Brain microvascular endothelial cell (primary cell): ENCODE measurements at regions not wholly inside any gene's neighbourhood (a gene's known extent, or its start where the extent isn't known, plus 50 kb on each side); places are given as distances from the start of the nearest gene placed in this dataset.
"Not testable (repeated sequence)": the region's sequence is repeated elsewhere in the genome, so short reads cannot be mapped to it uniquely, and the experiment has no call there.

Experiments used
- DNase-seq: peaks from one replicate; pipeline ENCODE4 v3.0.0-alpha.2; 2020
- H3K27ac ChIP-seq: fragments of 250-450 bp; sonication (Bioruptor Pico); 2 replicates; pipeline ENCODE4 v1.5.1; 2020; ENCODE audit warnings: mild to moderate bottlenecking, moderate library complexity
- H3K27me3 ChIP-seq: fragments of 250-450 bp; sonication (Bioruptor Pico); replicated peaks from 2 replicates; pipeline ENCODE4 v1.5.1; 2020; ENCODE audit warnings: mild to moderate bottlenecking
- H3K36me3 ChIP-seq: fragments of 250-450 bp; sonication (Bioruptor Pico); replicated peaks from 2 replicates; pipeline ENCODE4 v1.5.1; 2020; ENCODE audit warnings: mild to moderate bottlenecking
- H3K4me3 ChIP-seq: 2 replicates; pipeline ENCODE4 v1.5.1; 2011; ENCODE audit warnings: low read depth, mild to moderate bottlenecking, control low read depth, low read length, moderate library complexity
- in situ Hi-C: cut with HindIII; loops from 2 replicates; pipeline ENCODE4 v1.10.0; 2017; ENCODE audit warnings: low sequenced_read_pairs, low pct_ligation_motif_present
- TF ChIP-seq, protein P1 (sequence below): IDR thresholded peaks from 2 replicates; pipeline ENCODE4 v1.5.1; 2011; ENCODE audit warnings: low read depth, mild to moderate bottlenecking, moderate library complexity, low read length, control low read depth, inconsistent platforms; ENCODE audit errors: missing control alignments

DNA sequence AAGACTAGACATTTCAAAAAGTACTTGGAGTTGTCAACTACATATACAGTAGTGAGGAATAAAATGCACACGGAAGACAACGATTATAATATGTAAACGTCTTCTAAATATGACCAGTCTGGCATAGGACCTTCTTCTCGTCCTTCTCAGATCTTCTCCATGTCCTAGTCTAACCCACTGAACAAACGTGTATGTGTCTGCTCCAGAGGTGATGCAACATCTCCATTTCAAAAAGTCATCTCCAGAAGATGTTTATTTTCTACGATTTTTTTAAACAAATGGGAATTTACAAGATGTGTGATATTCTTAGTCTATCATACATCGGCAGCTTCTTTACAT is 89.9 kb downstream of the GPX5 start:
- Histone ChIP-seq H3K36me3 (no peaks in the 10 kb centered on the region), H3K27me3 (peaks cover 2% of the 10 kb centered on the region), H3K27ac (no peak overlapping the region), H3K4me3 (no peak overlapping the region)
- in situ Hi-C loops, result no loop called here
- TF ChIP-seq, protein P1, sequence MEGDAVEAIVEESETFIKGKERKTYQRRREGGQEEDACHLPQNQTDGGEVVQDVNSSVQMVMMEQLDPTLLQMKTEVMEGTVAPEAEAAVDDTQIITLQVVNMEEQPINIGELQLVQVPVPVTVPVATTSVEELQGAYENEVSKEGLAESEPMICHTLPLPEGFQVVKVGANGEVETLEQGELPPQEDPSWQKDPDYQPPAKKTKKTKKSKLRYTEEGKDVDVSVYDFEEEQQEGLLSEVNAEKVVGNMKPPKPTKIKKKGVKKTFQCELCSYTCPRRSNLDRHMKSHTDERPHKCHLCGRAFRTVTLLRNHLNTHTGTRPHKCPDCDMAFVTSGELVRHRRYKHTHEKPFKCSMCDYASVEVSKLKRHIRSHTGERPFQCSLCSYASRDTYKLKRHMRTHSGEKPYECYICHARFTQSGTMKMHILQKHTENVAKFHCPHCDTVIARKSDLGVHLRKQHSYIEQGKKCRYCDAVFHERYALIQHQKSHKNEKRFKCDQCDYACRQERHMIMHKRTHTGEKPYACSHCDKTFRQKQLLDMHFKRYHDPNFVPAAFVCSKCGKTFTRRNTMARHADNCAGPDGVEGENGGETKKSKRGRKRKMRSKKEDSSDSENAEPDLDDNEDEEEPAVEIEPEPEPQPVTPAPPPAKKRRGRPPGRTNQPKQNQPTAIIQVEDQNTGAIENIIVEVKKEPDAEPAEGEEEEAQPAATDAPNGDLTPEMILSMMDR, result no peak
- DNase-seq, result no peak

DNA sequence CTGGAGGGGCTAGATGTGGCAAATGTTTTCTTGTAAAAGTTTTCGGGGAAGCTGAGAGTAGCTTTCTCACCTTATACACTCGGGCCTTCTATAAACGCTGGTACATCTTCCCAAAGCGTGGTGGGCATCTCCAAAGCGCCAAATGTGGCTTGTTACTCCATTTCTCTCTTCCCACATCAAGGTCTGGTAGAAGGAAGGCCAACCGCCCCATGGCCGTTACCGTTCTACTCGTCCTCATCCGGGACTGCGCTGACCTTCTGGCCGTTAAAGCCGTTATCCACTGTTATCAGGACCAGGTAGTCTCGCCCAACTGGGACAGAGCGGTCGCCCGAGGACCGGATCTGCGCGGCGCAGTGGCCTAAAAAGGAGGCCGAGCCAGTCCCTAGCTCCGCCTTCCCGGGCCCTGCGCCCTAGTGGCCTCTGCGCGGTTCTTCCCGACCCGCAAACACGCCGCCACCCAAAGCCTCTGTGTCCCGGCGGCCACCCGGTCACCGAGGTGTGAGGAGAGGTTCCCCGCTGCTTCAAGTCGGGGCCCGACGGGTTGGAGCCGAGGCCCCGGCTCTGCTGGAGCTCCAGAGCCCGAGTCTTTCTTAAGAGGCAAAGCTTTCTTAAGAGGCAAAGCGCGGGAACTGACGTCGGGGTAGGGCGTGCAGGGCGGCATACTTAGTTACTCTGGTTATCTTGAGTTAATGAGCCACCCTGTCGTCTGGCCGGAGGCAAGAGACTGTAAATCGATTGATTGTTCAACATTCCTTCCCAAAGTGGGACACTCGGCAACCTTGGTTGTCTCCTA is 90.5 kb downstream of the GPX5 start:
- Histone ChIP-seq H3K27ac (no peak overlapping the region), H3K4me3 (no peak overlapping the region), H3K27me3 (no peaks in the 10 kb centered on the region), H3K36me3 (no peaks in the 10 kb centered on the region)
- DNase-seq, result no peak
- TF ChIP-seq, protein P1, result no peak
- in situ Hi-C loops, result no loop called here

DNA sequence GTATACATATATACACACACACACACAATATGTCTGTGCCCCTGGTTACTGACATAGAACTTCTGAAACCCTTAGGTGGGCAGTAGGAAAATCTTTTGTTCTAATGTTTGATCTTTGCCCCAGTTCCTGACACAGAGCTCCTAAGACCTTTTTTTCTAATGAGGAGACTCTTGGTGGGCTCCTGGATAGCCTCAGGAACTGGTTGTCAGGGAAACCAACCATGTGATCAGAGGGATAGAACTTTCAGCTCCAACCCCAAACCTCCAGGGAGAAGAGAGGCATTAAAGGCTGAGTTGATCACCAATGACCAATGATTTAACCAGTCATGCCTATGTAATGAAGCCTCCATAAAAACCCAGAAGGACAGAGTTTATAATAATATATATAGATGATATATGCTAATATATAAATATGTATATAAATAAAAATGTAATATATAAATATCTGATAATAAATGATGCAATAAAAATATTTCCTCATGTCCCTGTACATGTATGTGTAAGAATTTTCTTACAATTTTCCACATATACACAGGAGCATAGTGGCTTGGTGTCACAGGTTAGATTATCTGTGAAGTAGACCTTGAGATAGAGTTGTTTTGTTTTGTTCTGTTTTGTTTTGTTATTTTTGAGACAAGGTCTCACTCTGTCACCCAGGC is 93.3 kb downstream of the GPX5 start:
- Histone ChIP-seq H3K4me3 (no peak overlapping the region), H3K27ac (no peak overlapping the region), H3K27me3 (no peaks in the 10 kb centered on the region), H3K36me3 (no peaks in the 10 kb centered on the region)
- in situ Hi-C loops, result no loop called here
- no peak for DNase-seq
- TF ChIP-seq, protein P1, result no peak

DNA sequence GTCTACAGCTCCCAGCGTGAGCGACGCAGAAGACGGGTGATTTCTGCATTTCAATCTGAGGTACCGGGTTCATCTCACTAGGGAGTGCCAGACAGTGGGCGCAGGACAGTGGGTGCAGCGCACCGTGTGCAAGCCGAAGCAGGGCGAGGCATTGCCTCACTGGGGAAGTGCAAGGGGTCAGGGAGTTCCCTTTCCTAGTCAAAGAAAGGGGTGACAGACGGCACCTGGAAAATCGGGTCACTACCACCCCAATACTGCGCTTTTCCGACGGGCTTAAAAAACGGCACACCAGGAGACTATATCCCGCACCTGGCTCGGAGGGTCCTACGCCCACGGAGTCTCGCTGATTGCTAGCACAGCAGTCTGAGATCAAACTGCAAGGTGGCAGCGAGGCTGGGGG is 95.6 kb downstream of the GPX5 start:
- DNase-seq, H3K36me3 ChIP-seq, H3K27me3 ChIP-seq, H3K27ac ChIP-seq, in situ Hi-C loops, H3K4me3 ChIP-seq: not testable (repeated sequence)

DNA sequence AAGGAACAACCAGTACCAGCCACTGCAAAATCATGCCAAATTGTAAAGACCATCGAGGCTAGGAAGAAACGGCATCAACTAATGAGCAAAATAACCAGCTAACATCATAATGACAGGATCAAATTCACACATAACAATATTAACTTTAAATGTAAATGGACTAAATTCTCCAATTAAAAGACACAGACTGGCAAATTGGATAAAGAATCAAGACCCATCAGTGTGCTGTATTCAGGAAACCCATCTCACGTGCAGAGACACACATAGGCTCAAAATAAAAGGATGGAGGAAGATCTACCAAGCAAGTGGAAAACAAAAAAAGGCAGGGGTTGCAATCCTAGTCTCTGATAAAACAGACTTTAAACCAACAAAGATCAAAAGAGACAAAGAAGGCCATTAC is 97.6 kb downstream of the GPX5 start:
- H3K27ac ChIP-seq, DNase-seq, H3K36me3 ChIP-seq, H3K4me3 ChIP-seq, in situ Hi-C loops, H3K27me3 ChIP-seq: not testable (repeated sequence)

DNA sequence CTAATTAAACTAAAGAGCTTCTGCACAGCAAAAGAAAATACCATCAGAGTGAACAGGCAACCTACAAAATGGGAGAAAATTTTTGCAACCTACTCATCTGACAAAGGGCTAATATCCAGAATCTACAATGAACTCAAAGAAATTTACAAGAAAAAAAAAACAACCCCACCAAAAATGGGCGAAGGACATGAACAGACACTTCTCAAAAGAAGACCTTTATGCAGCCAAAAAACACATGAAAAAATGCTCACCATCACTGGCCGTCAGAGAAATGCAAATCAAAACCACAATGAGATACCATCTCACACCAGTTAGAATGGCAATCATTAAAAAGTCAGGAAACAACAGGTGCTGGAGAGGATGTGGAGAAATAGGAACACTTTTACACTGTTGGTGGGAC is 100.7 kb downstream of the GPX5 start:
- H3K36me3 ChIP-seq, DNase-seq, H3K27ac ChIP-seq, in situ Hi-C loops, H3K27me3 ChIP-seq, H3K4me3 ChIP-seq: not testable (repeated sequence)

DNA sequence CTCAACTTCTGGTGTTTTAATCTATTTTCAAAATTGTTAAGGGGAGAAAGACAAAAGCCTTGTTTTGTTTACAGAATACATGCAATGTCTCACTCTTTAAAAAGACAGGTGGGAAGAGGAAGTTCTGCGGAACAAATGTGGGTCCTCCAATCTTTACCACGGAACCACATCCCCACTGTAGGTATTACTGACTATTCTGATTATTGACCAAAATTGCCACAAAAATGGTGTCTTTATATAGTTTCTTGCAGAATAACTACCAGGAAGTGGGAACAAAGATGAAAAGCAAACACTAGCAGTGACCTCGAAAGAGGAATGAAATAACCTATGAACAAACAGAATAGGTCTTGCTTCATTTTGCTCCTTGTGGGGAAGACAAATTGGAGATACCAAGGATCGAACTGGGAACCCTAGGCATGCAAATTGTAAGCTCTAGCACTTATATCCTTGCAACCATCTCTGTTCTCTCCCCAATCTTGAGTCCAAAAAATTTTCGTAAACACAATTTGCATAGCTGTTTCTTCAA is 106.7 kb downstream of the GPX5 start:
- no peaks in the 10 kb centered on the region for H3K27me3 ChIP-seq
- H3K27ac ChIP-seq, result no peak overlapping the region
- H3K4me3 ChIP-seq, result no peak overlapping the region
- in situ Hi-C loops, result no loop called here
- DNase-seq, result no peak
- H3K36me3 ChIP-seq, result no peaks in the 10 kb centered on the region
- TF ChIP-seq, protein P1, result no peak
